NAMALWA (cell line): ENCODE measurements at regions not wholly inside any gene's neighbourhood (a gene's known extent, or its start where the extent isn't known, plus 50 kb on each side); places are given as distances from the start of the nearest gene placed in this dataset.

Experiments used
- DNase-seq: peaks from one replicate; pipeline ENCODE4 v3.0.0-alpha.2; 2015; ENCODE audit warnings: low spot score

DNA sequence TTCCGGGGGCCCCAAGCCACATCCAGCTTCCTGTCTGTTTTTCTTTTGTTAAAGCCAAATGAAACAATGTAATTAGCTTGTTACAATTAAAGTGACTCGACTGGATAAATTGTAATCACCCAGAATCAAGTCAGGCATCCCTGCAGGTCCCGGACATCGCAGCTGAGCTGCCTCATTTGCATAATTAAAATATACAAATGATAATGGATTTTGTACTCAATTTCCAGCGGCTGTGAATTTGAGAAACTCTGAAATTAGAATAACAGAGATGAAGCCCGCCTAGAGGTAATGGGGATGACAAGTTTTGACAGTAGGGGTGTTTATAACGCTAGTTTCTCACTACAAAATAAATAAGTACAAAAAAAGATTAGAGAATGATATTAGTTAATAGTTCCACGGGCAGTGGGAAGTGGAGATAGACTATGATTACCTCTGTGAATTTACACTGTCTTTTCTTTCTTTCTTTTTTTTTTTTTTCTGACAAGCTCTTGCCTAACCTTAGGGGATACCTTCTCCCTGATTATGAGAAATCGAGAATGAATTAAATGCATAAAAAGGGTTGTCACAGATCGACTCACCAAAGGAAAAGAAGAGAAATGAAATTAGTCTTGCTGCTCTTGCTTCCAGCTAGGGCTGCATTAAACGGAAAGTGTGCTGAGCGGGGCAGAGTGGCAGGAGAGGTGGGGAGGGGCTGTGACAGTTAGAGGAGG lies 82.6 kb upstream of the SKOR2 start:
- DNase-seq, result no peak

GRCh38 chr18:47331641-47332040 lies 80.2 kb upstream of the SKOR2 start:
- DNase-seq, result no peak

DNA sequence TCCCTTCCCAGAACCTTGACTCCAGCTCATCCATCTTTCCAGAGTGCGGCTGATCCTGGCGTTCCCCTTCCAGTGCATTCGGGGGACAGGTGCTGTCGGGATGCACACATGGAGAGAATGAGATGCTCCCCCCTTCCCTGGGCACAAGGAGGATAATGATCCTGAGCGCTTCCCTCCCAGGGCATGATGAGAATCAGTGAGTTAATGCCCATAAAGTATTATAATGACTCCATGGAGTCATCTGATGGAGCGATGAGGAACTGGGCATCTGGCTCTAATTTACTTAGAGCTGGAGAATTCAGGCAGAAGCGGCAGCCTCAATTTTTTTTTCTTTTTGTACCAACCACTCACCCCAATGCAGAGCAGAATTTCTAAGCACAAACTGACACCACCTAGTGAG lies 79.6 kb upstream of the SKOR2 start:
- DNase-seq, result no peak

- DNase-seq, result no peak
Measured at GRCh38 chr18:47323158-47323557, 71.7 kb upstream of the SKOR2 start.

DNA sequence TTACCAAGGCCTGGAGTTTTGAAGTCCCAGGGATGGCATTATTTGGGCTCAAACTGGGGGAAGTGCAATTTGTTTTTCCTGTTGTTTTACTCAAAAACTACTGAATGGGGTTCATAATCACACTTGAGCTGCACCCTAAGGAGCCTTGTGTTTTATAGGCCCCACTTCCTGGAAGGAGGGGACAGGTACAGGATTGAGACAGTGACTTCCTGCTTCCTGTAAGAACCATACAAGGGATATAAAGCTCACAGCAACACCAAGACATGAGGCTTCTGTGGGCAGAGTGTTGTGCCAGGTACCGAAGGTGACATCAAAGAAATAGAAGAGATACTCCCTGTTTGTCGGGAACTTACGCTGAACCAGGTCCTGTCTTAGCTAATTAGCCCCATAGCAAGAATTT lies 70.4 kb upstream of the SKOR2 start:
- no peak for DNase-seq

DNA sequence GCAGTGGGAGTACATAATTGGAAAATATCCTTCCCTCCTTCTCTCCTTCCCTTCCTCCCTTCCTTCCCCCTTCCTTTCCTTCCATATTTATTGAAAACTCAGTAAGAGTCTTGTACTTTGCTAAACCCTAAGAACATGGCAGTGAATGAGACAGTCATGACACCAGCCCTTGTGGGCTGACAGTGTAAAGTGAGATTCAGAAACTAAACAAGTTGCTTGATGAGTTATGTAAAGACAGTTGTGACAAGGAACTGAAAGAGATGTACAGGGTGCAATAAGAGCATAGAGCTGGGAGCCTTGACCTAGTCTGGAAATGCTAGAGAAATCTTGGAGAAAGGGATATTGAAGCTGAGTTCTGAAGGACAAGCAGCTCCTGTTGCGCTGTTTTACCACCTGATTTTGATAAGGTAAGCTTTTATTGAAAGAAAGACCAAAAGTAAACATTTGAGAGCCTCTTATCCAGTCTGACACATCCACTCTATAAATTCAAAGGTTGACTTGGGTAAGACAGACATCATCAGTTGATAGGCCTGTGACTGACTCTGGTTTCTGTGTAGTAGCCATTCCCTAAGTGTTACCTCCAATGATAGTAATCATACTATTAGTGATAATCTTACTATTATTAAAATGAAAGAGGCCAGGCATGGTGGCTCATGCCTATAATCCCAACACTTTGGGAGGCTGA lies 66.5 kb upstream of the SKOR2 start:
- DNase-seq, result no peak

- no peak for DNase-seq
Measured at GRCh38 chr18:47316924-47317323, 65.5 kb upstream of the SKOR2 start.

GRCh38 chr18:47313901-47314300 lies 62.4 kb upstream of the SKOR2 start:
- no peak for DNase-seq

DNA sequence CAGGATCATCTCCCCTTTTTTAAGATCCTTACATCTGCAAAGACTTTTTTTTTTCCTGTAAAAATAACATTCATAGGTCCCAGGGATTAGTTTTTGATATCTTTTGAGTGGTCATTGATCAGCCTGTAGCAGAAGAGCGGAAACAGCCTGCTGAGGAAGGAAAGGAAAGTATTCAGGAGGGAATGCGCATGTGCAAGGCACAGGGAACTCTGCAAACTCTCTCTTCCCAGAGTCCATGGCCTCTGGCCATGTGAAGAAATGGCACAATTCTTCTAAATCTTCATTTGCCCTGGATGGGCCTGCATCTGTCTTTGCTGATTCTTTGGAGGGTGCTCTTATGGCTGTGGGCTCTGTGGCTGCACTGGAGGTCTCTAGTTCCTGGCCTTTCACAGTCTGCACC lies 60.1 kb upstream of the SKOR2 start:
- DNase-seq, result no peak
